NCI-H2171 (cell line): ENCODE measurements at regions not wholly inside any gene's neighbourhood (a gene's known extent, or its start where the extent isn't known, plus 50 kb on each side); places are given as distances from the start of the nearest gene placed in this dataset.

ENCODE experiments used
- DNase-seq: peaks from one replicate; lab custom pipeline; 2025; lab: John Stamatoyannopoulos, UW

DNA sequence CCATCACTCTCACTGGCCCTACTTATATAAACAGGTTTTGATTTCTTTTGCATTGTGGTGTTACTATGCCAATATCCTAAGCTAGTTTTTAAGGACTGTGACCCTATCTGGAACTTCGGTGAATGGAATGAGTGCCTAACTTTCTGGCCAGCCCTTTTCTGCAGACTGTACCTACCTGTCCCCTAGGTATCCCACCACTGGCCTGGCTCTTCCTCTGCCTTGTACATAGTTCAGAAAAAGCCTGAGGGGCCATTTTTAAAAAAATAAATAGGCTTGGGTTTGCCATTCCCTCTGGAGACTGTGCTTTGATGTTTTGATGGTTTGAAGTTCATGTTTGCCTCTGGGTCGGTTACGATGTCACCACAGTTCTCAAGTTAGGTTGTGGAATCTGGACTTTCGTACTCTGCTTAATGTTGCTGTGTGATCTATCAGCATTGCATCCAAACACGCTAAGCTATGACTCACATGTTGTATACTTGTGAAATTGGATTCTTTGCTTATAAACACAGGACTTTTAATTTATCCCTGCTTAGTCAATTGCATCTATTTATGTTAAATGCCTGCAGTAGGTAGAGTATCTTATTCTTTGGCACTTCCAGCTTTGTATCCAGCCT lies 182.0 kb downstream of the ANKRD50 start:
- no peak for DNase-seq

DNA sequence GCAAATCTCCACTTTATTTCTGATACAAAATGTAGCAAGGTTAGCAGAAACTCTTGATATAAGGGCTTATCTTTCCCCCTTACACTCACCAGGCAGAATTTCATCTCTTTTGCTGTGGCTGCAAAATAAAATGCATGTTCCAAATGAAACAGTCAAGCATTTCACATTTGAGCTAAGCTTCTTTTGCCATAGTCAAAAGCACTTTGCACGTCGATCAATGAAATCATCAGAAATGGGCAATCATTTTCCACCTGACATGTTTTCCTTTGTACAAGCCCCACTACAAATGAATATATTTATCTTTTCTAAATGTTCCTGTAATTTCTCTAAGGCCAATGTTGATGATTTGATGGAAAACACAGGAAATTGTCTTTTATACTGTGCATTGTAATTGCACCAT lies 178.4 kb downstream of the ANKRD50 start:
- DNase-seq = no peak

- no peak for DNase-seq
These were observed 177.5 kb downstream of the ANKRD50 start for GRCh38 chr4:124535003-124535402.

GRCh38 chr4:124536946-124537345 lies 175.6 kb downstream of the ANKRD50 start:
- DNase-seq = no peak

- DNase-seq = no peak
These were observed 174.6 kb downstream of the ANKRD50 start for GRCh38 chr4:124537971-124538370.

DNA sequence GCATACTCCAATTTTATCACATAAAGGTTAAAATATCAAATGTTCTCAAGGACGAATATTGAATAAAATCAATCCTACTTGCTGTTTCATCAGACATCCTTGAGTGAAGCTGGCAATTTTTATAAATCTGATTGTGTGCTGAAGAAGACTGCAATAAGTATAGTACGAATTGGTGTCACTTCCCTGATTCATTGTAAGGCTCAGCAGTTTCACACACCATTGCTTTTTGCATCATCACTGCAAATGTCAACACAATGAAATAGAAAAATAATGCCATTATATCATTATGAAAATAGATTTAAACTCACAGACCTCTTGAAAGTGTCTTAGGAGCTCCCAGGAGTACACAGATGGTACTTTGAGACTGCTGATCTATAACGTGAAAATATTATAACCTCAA lies 172.5 kb downstream of the ANKRD50 start:
- no peak for DNase-seq

GRCh38 chr4:124541652-124542420 lies 170.7 kb downstream of the ANKRD50 start:
- no peak for DNase-seq

GRCh38 chr4:124555959-124556358 lies 156.6 kb downstream of the ANKRD50 start:
- no peak for DNase-seq

GRCh38 chr4:124564121-124564520 lies 148.4 kb downstream of the ANKRD50 start:
- no peak for DNase-seq

DNA sequence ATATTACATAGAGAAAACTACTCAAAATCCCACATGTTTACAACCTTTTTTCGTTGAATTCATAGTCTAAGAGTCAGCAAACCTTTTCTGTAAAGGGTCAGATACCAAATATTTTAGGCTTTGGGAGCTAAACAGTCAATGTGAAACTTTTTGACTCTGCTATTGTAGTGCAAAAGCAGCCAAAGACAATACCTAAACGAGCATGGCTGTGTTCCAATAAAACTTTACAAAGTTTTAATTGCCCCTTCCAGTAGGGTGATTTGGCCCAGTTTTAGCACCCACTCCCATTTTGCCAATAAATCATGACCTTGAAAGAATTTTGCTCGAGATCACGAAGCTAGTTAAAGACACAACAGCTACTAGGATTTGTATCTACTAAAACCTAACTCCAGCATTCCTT lies 147.2 kb downstream of the ANKRD50 start:
- DNase-seq = no peak

DNA sequence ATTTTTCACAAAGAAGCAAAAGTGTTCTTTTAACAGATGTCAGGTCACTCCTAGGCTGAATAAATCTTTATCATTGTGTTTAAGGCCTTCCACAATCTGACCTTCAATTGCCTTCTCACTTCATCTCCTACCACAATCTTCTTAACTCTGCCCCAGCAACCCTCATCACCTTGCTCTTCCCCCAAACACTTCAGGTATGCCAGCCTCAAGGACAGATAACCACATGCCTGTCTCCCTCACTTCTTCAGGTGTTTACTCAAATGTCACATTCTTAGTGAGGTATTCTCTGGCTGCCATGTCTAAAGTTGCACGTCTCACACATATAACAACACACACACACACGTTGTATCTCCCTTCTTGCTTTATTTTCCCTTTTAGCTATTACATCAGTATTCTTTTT lies 146.5 kb downstream of the ANKRD50 start:
- DNase-seq = no peak

GRCh38 chr4:124573056-124573455 lies 139.5 kb downstream of the ANKRD50 start:
- DNase-seq = no peak

GRCh38 chr4:124579896-124580295 lies 132.6 kb downstream of the ANKRD50 start:
- no peak for DNase-seq

DNA sequence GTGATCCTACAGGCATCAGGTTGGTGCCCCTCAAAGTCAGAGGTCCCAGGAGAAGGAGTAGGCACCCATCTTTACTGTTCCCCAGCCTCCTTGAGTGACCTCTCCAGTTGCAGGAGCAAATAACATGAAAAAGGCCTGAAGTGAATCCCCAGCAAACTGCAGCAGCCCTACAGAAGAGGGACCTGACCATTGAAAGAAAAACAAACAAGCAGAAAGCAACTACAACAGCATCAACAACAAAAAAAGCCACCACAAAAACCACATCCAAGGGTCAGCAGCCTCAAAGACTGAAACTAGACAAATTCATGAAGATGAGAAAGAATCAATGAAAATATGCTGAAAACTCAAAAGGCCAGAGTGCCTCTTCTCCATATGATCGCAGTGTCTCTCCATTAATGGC lies 128.7 kb downstream of the ANKRD50 start:
- no peak for DNase-seq

DNA sequence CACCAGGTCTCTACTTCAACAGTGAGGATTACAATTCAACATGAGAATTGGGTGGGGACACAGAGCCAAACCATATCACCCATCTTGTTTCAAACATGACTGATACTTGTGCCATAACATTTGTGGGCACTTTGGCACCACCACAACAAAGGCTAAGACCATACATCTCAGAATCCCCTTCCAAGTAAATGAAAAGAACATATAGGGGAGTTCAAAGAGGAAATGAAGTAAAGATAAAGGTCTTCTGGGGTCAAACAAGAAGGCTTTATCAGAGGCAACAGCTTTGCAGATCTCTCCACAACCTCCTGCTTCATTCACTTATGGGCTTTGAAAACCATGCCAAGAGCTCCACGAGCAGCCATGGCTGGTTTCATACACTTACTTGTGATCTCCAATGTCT lies 122.7 kb downstream of the ANKRD50 start:
- no peak for DNase-seq

- DNase-seq = no peak
These were observed 122.1 kb downstream of the ANKRD50 start for GRCh38 chr4:124590480-124590879.

GRCh38 chr4:124591637-124592036 lies 120.9 kb downstream of the ANKRD50 start:
- no peak for DNase-seq

GRCh38 chr4:124593494-124593893 lies 119.0 kb downstream of the ANKRD50 start:
- no peak for DNase-seq

DNA sequence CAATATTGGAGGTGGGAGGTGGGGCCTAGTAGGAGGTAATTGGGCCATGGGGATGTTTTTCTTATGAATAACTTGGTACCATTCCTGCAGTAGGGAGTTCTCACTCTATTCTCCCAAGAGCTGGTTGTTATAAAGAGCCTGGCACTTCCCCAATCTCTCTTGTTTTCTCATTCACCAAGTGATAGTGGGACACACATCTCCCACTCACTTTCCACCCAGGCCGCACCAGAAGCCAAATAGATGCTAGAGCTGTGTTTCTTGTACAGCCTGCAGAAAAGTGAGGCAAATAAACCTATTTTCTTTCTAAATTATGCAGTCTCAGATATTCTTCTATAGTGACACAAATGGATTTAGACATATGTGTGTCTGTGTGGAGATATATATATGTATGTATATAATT lies 117.6 kb downstream of the ANKRD50 start:
- DNase-seq = no peak

GRCh38 chr4:124596816-124597215 lies 115.7 kb downstream of the ANKRD50 start:
- DNase-seq = no peak

DNA sequence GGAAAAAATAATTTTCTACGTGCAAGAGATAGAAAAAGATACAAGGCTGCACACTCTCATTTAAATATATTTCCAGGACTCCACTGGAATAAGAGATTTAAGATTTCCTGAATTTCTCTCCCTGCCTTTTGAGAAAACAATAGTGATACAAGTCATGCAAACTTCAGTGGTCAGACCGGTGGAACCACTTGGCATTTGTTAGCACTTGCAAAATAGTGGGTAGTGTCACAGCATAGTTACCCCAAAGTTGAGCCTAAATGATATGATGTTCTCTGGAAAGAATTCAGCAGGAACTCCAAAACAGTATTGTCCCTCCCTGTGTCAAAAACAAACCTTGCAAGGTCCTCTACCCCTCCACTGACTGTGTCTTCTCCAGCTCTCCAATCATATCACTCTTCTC lies 102.3 kb downstream of the ANKRD50 start:
- no peak for DNase-seq
